ENCODE measurements at regions not wholly inside any gene's neighbourhood (a gene's known extent, or its start where the extent isn't known, plus 50 kb on each side); places are given as distances from the start of the nearest gene placed in this dataset.

- no peak for DNase-seq
These were observed 365.9 kb downstream of the MMUT start for GRCh38 chr6:49097116-49097515.

- no peak for DNase-seq
These were observed 374.4 kb downstream of the MMUT start for GRCh38 chr6:49088631-49089030.

- no peak for DNase-seq
These were observed 375.7 kb downstream of the MMUT start for GRCh38 chr6:49087369-49087768.

GRCh38 chr6:49082611-49083010 is 380.4 kb downstream of the MMUT start:
- no peak for DNase-seq

GRCh38 chr6:49072885-49073620 is 390.0 kb downstream of the MMUT start:
- DNase-seq = no peak

- no peak for DNase-seq
These were observed 390.9 kb downstream of the MMUT start for GRCh38 chr6:49072146-49072545.

- no peak for DNase-seq
These were observed 392.6 kb downstream of the MMUT start for GRCh38 chr6:49070411-49070810.

- no peak for DNase-seq
These were observed 408.7 kb downstream of the MMUT start for GRCh38 chr6:49054311-49054710.

- DNase-seq = no peak
These were observed 410.2 kb downstream of the MMUT start for GRCh38 chr6:49052901-49053300.

GRCh38 chr6:49051281-49051680 is 411.8 kb downstream of the MMUT start:
- DNase-seq = no peak

- DNase-seq = no peak
These were observed 412.5 kb downstream of the MMUT start for GRCh38 chr6:49050584-49050983.

GRCh38 chr6:49038294-49038822 is 424.7 kb downstream of the MMUT start:
- DNase-seq = no peak

GRCh38 chr6:49030251-49031020 is 432.6 kb downstream of the MMUT start:
- no peak for DNase-seq

GRCh38 chr6:49027644-49028043 is 435.4 kb downstream of the MMUT start:
- no peak for DNase-seq

GRCh38 chr6:49025273-49026240 is 437.5 kb downstream of the MMUT start:
- DNase-seq = no peak

GRCh38 chr6:49004801-49005200 is 458.3 kb downstream of the MMUT start:
- DNase-seq = no peak

GRCh38 chr6:49003348-49003747 is 459.7 kb downstream of the MMUT start:
- no peak for DNase-seq

- DNase-seq = no peak
These were observed 461.1 kb downstream of the MMUT start for GRCh38 chr6:49001856-49002541.

- DNase-seq = no peak
These were observed 464.5 kb downstream of the MMUT start for GRCh38 chr6:48998574-48998973.

- no peak for DNase-seq
These were observed 466.5 kb downstream of the MMUT start for GRCh38 chr6:48996461-48997119.

GRCh38 chr6:48994811-48995210 is 468.2 kb downstream of the MMUT start:
- no peak for DNase-seq

- DNase-seq = no peak
These were observed 472.3 kb downstream of the MMUT start for GRCh38 chr6:48990739-48991138.
